Natural killer cell treated with Interleukin-12 subunit alpha and Interleukin-12 subunit beta and Interleukin-15 and Interleukin-18, amount 100 ng/mL, for 72 hours (primary cell): ENCODE measurements at regions not wholly inside any gene's neighbourhood (a gene's known extent, or its start where the extent isn't known, plus 50 kb on each side); places are given as distances from the start of the nearest gene placed in this dataset.

Experiments
- ATAC-seq, 2 donors: fragments of 150-1000 bp; cut with Tn5 transposase in 1 of 2; sonication (Bioruptor Pico), chemical (Tn5 transposase) in 1 of 2; 2 replicates each; pipeline ENCODE4 v1.10.0; 2021
- DNase-seq: peaks from one replicate; pipeline ENCODE4 v3.0.0; 2022; ENCODE audit warnings: low spot score
- H3K27ac Mint-ChIP-seq, 2 donors: 1 replicate in 1 of 2; 2 replicates in 1 of 2; pipeline ENCODE4 v1.8.0; 2022; ENCODE audit warnings: mixed read lengths in 2 of 2, mild to moderate bottlenecking in 1 of 2, moderate library complexity in 1 of 2
- H3K27me3 Mint-ChIP-seq, 2 donors: 1 replicate in 1 of 2; 2 replicates in 1 of 2; pipeline ENCODE4 v1.8.0; 2022; ENCODE audit warnings: mixed read lengths in 2 of 2
- H3K36me3 Mint-ChIP-seq: one replicate; pipeline ENCODE4 v1.8.0; 2022; ENCODE audit warnings: mixed read lengths
- H3K4me1 Mint-ChIP-seq, 2 donors: 1 replicate in 1 of 2; 2 replicates in 1 of 2; pipeline ENCODE4 v1.8.0; 2022; ENCODE audit warnings: low read depth in 2 of 2, mixed read lengths in 2 of 2, mild to moderate bottlenecking in 1 of 2
- H3K4me3 Mint-ChIP-seq: one replicate; pipeline ENCODE4 v1.8.0; 2022; ENCODE audit warnings: mixed read lengths
- H3K9me3 Mint-ChIP-seq: 2 replicates; pipeline ENCODE4 v1.8.0; 2022; ENCODE audit warnings: mixed read lengths

DNA sequence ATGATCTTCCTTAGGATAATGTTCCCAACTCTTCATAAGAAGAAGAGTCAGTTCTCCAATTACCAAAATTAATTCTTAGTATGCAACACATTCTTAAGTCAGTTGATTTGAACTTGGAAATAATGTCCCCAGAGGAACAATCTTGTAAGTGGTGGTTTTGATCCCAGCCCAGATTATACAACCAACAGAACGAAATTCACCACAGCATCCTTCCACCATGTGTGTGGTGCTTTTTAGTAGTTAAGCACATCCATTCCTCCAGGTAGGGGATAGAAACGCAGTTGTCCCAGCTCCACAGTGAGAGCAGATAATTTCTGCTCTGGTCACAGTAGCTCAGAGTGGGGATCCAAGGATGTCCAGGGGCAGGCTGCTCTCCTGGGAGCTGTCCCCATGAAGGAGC, 161.7 kb upstream of the SLC39A10 start:
- H3K27ac Mint-ChIP-seq: peak overlapping the region; percentile 1 to 55
- ATAC-seq (peak in 1 of 2 donors; percentile 17), DNase-seq (no peak)
- no peaks in the 10 kb centered on the region for H3K27me3 Mint-ChIP-seq
- peaks cover 4% of the 10 kb centered on the region for H3K36me3 Mint-ChIP-seq
- no peak overlapping the region for H3K4me3 Mint-ChIP-seq
- peaks cover 21 to 29% of the 10 kb centered on the region in 2 donors for H3K4me1 Mint-ChIP-seq
- H3K9me3 Mint-ChIP-seq: peaks cover 1% of the 10 kb centered on the region

DNA sequence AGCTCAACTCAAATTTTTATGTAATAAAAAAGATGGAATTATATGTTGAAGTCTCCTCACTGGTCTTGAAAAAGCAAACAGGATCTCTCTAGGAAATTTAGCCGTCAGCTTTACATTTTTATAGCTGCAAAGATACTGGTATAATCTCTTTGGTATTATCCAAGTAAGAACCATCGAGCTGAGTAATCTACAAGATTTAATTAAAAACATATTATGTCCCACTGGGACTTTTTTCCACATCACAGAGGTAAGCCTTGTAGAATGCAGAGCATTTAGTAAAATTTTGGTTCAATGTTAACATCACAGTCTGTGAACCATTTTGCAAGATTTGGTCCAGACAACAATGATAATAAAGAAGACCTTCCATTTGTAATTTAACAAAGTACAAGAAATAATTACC, 162.6 kb upstream of the SLC39A10 start:
- Mint-ChIP-seq H3K9me3 (peaks cover 7% of the 10 kb centered on the region), H3K27ac (no peak overlapping the region), H3K4me3 (no peak overlapping the region), H3K27me3 (no peaks in the 10 kb centered on the region), H3K4me1 (peaks cover 28 to 34% of the 10 kb centered on the region in 2 donors), H3K36me3 (peaks cover 9% of the 10 kb centered on the region)
- DNase-seq (no peak), ATAC-seq (no peak)

DNA sequence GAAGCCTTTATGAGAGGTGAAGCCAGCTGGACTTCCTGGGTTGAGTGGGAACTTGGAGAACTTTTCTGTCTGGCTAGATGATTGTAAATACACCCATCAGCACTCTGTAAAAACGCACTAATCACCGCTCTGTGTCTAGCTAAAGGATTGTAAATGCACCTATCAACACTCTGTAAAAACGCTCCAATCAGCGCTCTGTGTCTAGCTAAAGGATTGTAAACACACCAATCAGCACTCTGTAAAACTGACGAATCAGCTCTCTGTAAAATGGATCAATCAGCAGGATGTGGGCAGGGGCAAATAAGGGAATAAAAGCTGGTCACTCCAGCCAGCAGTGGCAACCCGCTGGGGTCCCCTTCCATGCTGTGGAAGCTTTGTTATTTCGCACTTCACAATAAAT, 163.6 kb upstream of the SLC39A10 start:
- Mint-ChIP-seq H3K4me3 (no peak overlapping the region), H3K27ac (no peak overlapping the region), H3K4me1 (peaks cover 28 to 34% of the 10 kb centered on the region in 2 donors), H3K36me3 (peaks cover 9% of the 10 kb centered on the region), H3K9me3 (peaks cover 7% of the 10 kb centered on the region), H3K27me3 (no peaks in the 10 kb centered on the region)
- DNase-seq (no peak), ATAC-seq (no peak)

DNA sequence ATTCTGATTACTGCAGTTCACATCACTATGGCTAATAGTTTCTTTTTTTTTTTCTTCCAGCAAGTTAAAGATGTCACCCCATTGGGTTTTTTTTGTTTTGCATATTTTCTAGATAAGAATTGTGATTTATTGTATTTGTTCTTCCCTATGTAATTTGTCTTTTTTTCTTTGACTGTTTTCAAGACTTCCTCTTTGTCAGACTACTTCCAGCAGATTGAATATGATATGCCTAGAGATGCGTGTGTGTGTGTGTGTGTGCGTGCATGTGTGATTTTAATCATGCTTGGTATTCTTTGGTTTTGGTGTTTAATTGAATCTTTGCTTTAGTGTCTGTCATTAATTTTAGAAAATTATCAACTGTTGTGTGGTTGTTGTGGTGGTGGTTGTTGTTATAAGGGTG, 166.7 kb upstream of the SLC39A10 start:
- DNase-seq (no peak), ATAC-seq (no peak)
- H3K27ac Mint-ChIP-seq: peak overlapping the region; percentile 8 to 74
- H3K9me3 Mint-ChIP-seq: peaks cover 7% of the 10 kb centered on the region
- H3K4me3 Mint-ChIP-seq: no peak overlapping the region
- peaks cover 28 to 45% of the 10 kb centered on the region in 2 donors for H3K4me1 Mint-ChIP-seq
- H3K27me3 Mint-ChIP-seq: no peaks in the 10 kb centered on the region
- peaks cover 15% of the 10 kb centered on the region for H3K36me3 Mint-ChIP-seq

DNA sequence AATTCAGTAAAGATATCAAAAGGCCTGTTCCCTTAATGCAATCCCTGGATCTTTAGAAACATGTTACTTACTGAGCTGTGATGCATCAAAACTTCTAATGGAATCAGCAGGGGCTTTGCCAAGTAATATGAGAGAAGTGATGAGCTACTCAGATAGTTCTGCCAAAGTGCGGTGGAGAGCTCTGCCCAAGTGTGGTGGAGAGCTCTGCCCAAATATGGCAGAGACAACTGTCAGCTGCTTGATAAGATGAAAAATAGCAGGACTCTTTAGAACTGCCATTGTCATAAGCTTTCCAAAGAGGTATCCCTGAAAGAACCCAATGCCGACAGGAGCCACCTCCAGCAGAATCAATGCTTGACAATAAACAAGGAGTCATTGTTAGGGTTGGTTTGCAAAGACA, 167.9 kb upstream of the SLC39A10 start:
- no peak overlapping the region for H3K4me3 Mint-ChIP-seq
- DNase-seq (no peak), ATAC-seq (no peak)
- peaks cover 24% of the 10 kb centered on the region for H3K36me3 Mint-ChIP-seq
- H3K27me3 Mint-ChIP-seq: no peaks in the 10 kb centered on the region
- H3K9me3 Mint-ChIP-seq: peaks cover 7% of the 10 kb centered on the region
- H3K4me1 Mint-ChIP-seq: peaks cover 35 to 51% of the 10 kb centered on the region in 2 donors
- peak overlapping the region in 1 of 2 donors; percentile 94 for H3K27ac Mint-ChIP-seq

DNA sequence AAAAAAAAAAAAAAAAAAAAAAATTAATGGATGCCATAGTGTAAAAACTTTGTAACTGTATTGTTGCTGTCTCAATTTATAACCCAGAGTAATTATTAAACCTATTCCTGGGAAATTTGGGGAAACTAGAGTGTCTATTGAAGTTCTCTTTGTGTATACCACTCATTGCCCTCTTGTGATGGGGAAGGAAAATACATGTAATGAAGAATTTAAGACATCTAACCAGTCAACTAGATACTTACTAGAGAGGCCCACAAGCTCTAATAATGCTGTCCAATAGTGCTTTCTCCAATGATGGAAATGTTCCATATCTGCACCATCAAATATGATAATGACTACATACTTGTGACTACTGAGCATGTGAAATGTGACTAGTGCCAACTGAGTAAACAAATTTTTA, 168.5 kb upstream of the SLC39A10 start:
- ATAC-seq (no peak), DNase-seq (no peak)
- Mint-ChIP-seq H3K9me3 (peaks cover 7% of the 10 kb centered on the region), H3K27me3 (no peaks in the 10 kb centered on the region), H3K4me1 (peaks cover 35 to 54% of the 10 kb centered on the region in 2 donors), H3K36me3 (peaks cover 24% of the 10 kb centered on the region), H3K27ac (peak overlapping the region in 1 of 2 donors; percentile 94), H3K4me3 (no peak overlapping the region)

DNA sequence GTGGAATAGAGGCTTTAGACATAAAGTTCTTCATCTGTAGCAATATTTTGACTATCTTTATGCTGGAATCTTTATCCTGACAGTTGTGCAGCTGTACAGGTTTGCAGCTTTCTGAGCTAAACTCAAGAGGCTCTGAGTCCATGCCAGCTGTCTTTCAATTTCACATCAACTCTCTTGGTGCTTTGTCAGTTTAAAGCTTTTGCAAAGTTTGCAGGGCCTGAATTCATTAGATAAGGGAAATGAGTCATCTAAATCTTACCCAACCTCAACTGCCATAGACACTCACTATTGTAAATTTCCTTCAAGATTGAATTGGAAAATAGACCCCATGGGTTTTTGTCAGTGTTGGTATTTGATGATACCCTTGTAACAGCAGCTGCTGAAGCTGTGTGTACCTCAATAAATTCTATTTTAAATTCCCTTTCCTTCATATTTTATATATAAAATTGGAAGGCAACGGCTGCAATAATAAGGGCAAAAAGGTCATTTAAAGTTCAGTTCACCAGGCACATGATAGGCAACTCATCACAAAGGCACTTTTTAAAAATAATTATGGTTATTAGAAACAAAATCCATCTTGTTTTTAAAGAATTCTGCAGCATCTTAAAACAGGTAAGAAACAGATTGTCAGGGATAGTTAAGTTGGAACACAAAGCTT, 169.9 kb upstream of the SLC39A10 start:
- peaks cover 0 to 2% of the 10 kb centered on the region in 2 donors for H3K27me3 Mint-ChIP-seq
- DNase-seq (peak; percentile 61), ATAC-seq (peak; percentile 89 to 92)
- H3K4me3 Mint-ChIP-seq: peak overlapping the region; percentile 81
- H3K4me1 Mint-ChIP-seq: peaks cover 37 to 59% of the 10 kb centered on the region in 2 donors
- H3K9me3 Mint-ChIP-seq: peaks cover 11% of the 10 kb centered on the region
- H3K27ac Mint-ChIP-seq: peak overlapping the region; percentile 89 to 94
- peaks cover 29% of the 10 kb centered on the region for H3K36me3 Mint-ChIP-seq

DNA sequence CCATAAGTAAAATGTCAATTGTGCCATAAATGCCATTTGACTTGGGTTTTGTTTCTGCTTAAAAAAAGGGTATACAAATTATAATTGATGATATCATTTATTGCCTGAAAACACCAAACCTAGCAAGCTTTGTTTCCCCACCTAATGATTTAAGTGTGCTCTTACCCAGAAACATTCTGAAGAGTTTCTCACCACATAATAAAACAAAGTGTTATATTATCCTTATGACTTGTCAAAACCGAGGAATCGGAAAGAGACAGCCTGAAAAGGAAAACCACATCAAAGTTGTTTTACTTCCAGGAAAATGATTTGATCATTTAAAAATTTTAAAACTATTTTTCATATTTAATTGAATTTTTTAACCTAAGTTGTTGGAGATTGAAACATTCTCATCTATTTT, 170.5 kb upstream of the SLC39A10 start:
- H3K4me3 Mint-ChIP-seq: peak overlapping the region; percentile 81
- H3K4me1 Mint-ChIP-seq: peaks cover 37 to 60% of the 10 kb centered on the region in 2 donors
- peaks cover 0 to 2% of the 10 kb centered on the region in 2 donors for H3K27me3 Mint-ChIP-seq
- peak overlapping the region; percentile 89 to 94 for H3K27ac Mint-ChIP-seq
- ATAC-seq (peak; percentile 83 to 85), DNase-seq (no peak)
- peaks cover 11% of the 10 kb centered on the region for H3K9me3 Mint-ChIP-seq
- H3K36me3 Mint-ChIP-seq: peaks cover 31% of the 10 kb centered on the region

DNA sequence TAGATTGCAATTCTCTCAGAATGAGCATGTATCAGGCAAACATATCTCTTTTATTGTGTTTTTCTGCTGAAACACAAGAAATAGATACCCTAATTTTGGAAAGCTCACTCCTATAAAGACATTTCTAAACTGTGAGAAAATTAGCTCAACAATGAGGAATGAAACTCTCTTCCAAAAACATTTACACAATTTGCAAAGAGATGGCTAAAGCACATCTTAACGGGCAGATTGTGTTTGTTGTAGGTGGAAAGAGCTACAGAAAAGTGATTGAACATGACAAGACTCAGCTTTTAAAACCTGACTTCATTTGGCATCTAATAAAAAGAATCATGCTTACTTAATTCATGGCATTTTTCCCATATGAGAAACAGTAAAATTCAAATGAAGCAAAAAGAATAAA, 175.0 kb upstream of the SLC39A10 start:
- Mint-ChIP-seq H3K27ac (peak overlapping the region; percentile 34 to 86), H3K36me3 (peaks cover 41% of the 10 kb centered on the region), H3K9me3 (peaks cover 12% of the 10 kb centered on the region), H3K4me3 (no peak overlapping the region), H3K4me1 (peaks cover 34 to 62% of the 10 kb centered on the region in 2 donors), H3K27me3 (peaks cover 0 to 2% of the 10 kb centered on the region in 2 donors)
- no peak for DNase-seq
- no peak for ATAC-seq

DNA sequence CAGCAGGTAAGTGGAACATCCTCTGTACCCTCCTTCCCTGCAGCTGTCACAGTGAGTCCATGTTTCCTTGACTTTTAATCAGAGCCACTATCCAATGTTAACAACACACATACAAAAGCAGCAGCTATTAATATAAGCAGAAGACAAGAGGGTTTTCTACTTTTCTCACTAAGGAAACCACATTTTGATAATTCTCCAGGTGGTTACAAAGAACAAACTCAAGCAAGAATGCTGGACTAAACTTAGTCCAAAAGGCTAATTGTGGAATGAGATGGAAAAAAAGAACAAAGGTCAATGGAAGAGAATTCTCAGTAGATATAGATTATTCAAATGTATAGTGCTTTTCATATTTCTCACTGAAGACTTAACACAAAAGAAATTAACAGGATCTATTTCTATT, 176.9 kb upstream of the SLC39A10 start:
- Mint-ChIP-seq H3K4me1 (peaks cover 32 to 46% of the 10 kb centered on the region in 2 donors), H3K4me3 (no peak overlapping the region), H3K27me3 (peaks cover 0 to 2% of the 10 kb centered on the region in 2 donors), H3K9me3 (peaks cover 12% of the 10 kb centered on the region), H3K27ac (peak overlapping the region in 1 of 2 donors; percentile 59), H3K36me3 (peaks cover 40% of the 10 kb centered on the region)
- DNase-seq (no peak), ATAC-seq (no peak)

DNA sequence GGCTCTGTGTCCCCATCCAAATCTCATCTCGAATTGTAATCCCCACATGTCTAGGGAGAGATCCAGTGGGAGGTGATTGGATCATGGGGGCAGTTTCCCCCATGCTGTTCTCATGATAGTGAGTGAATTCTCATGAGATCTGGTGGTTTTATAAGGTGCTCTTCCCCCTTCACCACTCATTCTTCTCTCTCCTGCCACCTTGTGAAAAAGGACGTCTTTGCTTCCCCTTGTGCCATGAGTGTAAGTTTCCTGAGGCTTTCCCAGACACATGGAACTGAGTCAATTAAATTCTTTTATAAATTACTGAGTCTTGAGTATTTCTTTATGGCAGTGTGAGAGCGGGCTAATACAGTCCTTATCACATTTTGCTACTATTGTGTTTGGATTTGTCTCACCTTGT, 177.6 kb upstream of the SLC39A10 start:
- no peak for DNase-seq
- Mint-ChIP-seq H3K27me3 (peaks cover 0 to 2% of the 10 kb centered on the region in 2 donors), H3K27ac (peak overlapping the region in 1 of 2 donors; percentile 59), H3K9me3 (peaks cover 12% of the 10 kb centered on the region), H3K36me3 (peaks cover 33% of the 10 kb centered on the region), H3K4me1 (peaks cover 26 to 40% of the 10 kb centered on the region in 2 donors), H3K4me3 (no peak overlapping the region)
- ATAC-seq: no peak

DNA sequence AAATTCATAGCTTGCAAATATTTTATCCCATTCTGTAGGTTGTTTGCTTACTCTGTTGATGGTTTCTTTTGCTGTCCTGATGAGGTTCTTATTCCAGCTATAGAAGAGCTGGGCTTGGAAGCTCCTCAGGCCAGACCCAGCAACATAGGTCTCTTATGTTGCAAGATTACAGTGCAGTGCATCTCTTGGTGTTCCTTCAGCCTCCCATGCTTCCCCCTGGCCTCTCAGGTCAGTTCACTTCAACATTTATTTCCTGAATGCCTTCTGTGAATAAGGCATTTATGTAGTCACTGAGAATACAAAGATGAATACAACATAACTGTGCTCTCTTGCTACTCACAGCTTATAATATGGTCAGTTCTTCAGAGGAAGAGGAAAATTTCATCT, 179.0 kb upstream of the SLC39A10 start:
- peak overlapping the region; percentile 17 for H3K4me3 Mint-ChIP-seq
- H3K4me1 Mint-ChIP-seq: peaks cover 35 to 41% of the 10 kb centered on the region in 2 donors
- ATAC-seq (peak in 1 of 2 donors; percentile 54), DNase-seq (no peak)
- H3K36me3 Mint-ChIP-seq: peaks cover 33% of the 10 kb centered on the region
- peak overlapping the region; percentile 63 to 72 for H3K27ac Mint-ChIP-seq
- H3K9me3 Mint-ChIP-seq: peaks cover 12% of the 10 kb centered on the region
- peaks cover 0 to 2% of the 10 kb centered on the region in 2 donors for H3K27me3 Mint-ChIP-seq

DNA sequence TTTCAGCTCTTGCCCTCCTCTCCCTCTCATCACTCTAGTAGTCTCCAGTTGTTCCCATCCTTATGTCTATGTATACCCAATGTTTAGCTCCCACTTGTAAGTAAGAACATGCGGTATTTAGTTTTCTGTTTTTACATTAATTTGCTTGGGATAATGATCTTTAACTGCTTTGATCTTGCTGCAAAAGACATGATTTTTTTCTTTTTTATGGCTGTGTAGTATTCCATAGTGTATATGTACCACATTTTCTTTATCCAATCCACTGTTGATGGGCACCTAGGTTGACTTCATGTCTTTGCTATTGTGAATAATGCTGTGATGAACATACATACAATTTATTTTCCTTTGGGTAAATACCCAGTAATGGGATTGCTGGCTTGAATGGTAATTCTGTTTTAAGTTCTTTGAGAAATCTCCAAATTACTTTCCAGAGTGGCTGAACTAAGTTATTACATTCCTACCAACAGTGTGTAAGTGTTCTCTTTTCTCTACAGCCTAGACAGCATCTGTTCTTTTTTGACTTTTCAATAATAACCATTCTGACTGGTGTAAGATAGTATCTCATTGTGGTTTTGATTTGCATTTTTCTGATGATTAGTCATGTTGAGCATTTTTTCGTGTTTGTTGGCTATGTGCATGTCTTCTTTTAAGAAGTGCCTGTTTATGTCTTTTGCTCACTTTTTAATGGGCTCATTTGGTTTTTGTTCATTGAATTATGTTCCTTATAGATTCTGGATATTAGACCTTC, 179.6 kb upstream of the SLC39A10 start:
- Mint-ChIP-seq H3K4me3 (peak overlapping the region; percentile 17), H3K36me3 (peaks cover 30% of the 10 kb centered on the region), H3K4me1 (peaks cover 36 to 39% of the 10 kb centered on the region in 2 donors), H3K27ac (peak overlapping the region; percentile 63 to 72), H3K9me3 (peaks cover 11% of the 10 kb centered on the region), H3K27me3 (peaks cover 0 to 2% of the 10 kb centered on the region in 2 donors)
- ATAC-seq (peak in 1 of 2 donors; percentile 89), DNase-seq (no peak)

DNA sequence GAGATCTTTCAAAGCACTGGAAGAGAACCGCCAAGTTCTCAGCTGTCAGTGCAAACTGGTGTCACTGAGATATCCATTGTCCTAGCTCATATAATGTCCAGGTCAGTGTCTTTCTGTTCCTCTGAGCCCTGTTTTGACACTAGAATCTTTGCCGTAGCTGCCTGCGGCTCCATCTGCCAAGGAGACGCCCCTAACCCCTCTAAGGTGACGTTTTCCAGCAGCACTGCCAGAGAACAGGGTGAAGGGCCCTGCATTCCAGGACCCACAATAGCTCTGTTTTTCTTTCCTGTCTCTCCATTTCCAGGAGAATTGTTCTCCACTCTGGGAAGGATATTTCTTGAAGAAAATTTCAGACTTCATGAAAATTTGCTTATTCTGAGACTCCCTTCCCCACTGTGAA, 181.7 kb upstream of the SLC39A10 start:
- Mint-ChIP-seq H3K4me3 (no peak overlapping the region), H3K27me3 (no peaks in the 10 kb centered on the region), H3K9me3 (peaks cover 8% of the 10 kb centered on the region), H3K4me1 (peaks cover 29 to 31% of the 10 kb centered on the region in 2 donors), H3K27ac (no peak overlapping the region), H3K36me3 (peaks cover 22% of the 10 kb centered on the region)
- ATAC-seq: no peak
- DNase-seq: no peak
